HEK293 (cell line): ENCODE measurements at regions not wholly inside any gene's neighbourhood (a gene's known extent, or its start where the extent isn't known, plus 50 kb on each side); places are given as distances from the start of the nearest gene placed in this dataset.

Source experiments
- ZBTB8A ChIP-seq: fragments of 450-650 bp; formaldehyde crosslinking; IDR thresholded peaks from 2 replicates; pipeline ENCODE4 v1.5.1; 2016; ENCODE audit warnings: missing biosample characterization, missing genetic modification characterization
- ZNF239 ChIP-seq: fragments of 450-650 bp; formaldehyde crosslinking; IDR thresholded peaks from 2 replicates; pipeline ENCODE4 v1.5.1; 2016; ENCODE audit warnings: missing biosample characterization, missing genetic modification characterization
- ZNF274 ChIP-seq, 2 experiments: fragments of 200-500 bp in 1 of 2; fragments of 450-650 bp in 1 of 2; sonication (Bioruptor generic) in 1 of 2; formaldehyde crosslinking in 1 of 2; IDR thresholded peaks; 2 replicates each; pipeline versions ENCODE4 v1.5.1 to v1.6.1; 2014 to 2016; ENCODE audit warnings: borderline replicate concordance in 1 of 2, inconsistent platforms in 1 of 2, low read length in 1 of 2, missing biosample characterization in 1 of 2, missing genetic modification characterization in 1 of 2
- ZNF776 ChIP-seq: fragments of 450-650 bp; formaldehyde crosslinking; IDR thresholded peaks from 2 replicates; pipeline ENCODE4 v1.5.0; 2017; ENCODE audit warnings: missing biosample characterization, missing genetic modification characterization, borderline replicate concordance
- TF ChIP-seq, protein P1 (sequence below): IDR thresholded peaks from 2 replicates; pipeline ENCODE4 v1.6.1; 2011; ENCODE audit warnings: mild to moderate bottlenecking, low read depth, low read length, borderline replicate concordance
- TF ChIP-seq, protein P2 (sequence below): fragments of 450-650 bp; formaldehyde crosslinking; IDR thresholded peaks from 2 replicates; pipeline ENCODE4 v1.5.1; 2016; ENCODE audit warnings: missing biosample characterization, missing genetic modification characterization

DNA sequence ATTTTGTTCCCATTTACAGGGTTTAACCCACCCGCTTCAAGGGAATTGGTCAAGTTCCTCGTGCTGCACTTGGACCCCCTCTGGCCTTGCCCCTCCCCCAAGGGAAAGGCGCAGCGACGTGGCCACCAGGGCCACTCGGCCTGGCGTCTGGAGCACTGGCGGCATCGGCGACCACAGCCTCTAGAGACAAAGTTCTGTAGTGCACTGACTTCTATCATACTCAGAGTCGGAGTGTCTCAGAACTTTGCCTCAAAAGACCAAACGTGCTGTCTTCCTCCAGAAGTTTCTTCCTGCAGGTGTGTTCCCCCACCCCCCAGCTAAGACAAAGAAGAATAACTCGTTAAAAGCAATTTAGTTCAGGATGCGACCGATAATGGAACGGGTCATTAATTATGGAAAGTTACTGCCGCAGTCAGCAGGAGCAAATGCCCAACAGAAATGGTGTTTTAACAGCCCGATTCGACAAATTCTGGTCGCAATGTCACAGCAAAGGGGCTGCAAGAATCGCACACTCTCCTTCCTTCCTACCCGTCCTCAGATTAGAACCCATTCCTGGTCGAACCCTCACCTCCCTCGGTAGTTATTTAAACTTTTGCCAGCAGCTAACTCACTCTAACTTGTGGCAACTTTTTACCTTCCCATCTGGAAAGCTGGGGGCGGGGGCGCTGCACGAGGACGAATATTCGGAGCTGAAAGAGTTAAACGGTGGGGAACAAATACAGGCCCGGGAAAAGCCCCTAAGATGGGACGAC lies 202.1 kb upstream of the NFE2L3 start:
- TF ChIP-seq ZNF776 (tag by site-specific recombination) (no peak), ZBTB8A (tag by site-specific recombination) (no peak), ZNF239 (no peak), ZNF274 (IDR thresholded peaks at IDR 0.05; ENCODE audit: low read length) (no peak), ZNF274 (tag by site-specific recombination; IDR thresholded peaks at IDR 0.05; ENCODE audit: borderline replicate concordance) (no peak)
- TF ChIP-seq, protein P1, sequence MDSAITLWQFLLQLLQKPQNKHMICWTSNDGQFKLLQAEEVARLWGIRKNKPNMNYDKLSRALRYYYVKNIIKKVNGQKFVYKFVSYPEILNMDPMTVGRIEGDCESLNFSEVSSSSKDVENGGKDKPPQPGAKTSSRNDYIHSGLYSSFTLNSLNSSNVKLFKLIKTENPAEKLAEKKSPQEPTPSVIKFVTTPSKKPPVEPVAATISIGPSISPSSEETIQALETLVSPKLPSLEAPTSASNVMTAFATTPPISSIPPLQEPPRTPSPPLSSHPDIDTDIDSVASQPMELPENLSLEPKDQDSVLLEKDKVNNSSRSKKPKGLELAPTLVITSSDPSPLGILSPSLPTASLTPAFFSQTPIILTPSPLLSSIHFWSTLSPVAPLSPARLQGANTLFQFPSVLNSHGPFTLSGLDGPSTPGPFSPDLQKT, result no peak
- TF ChIP-seq, protein P2, sequence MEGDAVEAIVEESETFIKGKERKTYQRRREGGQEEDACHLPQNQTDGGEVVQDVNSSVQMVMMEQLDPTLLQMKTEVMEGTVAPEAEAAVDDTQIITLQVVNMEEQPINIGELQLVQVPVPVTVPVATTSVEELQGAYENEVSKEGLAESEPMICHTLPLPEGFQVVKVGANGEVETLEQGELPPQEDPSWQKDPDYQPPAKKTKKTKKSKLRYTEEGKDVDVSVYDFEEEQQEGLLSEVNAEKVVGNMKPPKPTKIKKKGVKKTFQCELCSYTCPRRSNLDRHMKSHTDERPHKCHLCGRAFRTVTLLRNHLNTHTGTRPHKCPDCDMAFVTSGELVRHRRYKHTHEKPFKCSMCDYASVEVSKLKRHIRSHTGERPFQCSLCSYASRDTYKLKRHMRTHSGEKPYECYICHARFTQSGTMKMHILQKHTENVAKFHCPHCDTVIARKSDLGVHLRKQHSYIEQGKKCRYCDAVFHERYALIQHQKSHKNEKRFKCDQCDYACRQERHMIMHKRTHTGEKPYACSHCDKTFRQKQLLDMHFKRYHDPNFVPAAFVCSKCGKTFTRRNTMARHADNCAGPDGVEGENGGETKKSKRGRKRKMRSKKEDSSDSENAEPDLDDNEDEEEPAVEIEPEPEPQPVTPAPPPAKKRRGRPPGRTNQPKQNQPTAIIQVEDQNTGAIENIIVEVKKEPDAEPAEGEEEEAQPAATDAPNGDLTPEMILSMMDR, result no peak; the same call in 1 of the 2 replicates
